Cardiac septum (tissue), 1 donor: ENCODE measurements at regions not wholly inside any gene's neighbourhood (a gene's known extent, or its start where the extent isn't known, plus 50 kb on each side); places are given as distances from the start of the nearest gene placed in this dataset.
"Not testable (repeated sequence)": the region's sequence is repeated elsewhere in the genome, so short reads cannot be mapped to it uniquely, and the experiment has no call there.

ENCODE experiments used
- DNase-seq: peaks from one replicate; pipeline ENCODE4 v3.0.0-alpha.2; 2020; ENCODE audit warnings: low spot score
- intact Hi-C: fragments of 100-400 bp; cut with DNase I; formaldehyde crosslinking; loops from one replicate; pipeline ENCODE4 v1.14.0; 2022
- donor health status: DM: no; HTN: no; CAD: no.

GRCh38 chr4:10388146-10388545 is 69.1 kb downstream of the ZNF518B start:
- intact Hi-C loops, DNase-seq: not testable (repeated sequence)

GRCh38 chr4:10385994-10386394 is 71.2 kb downstream of the ZNF518B start:
- no peak for DNase-seq
- intact Hi-C loops: no loop called here

- intact Hi-C loops: no loop called here
Measured at GRCh38 chr4:10384974-10385373, 72.3 kb downstream of the ZNF518B start.

GRCh38 chr4:10383417-10383816 is 73.8 kb downstream of the ZNF518B start:
- intact Hi-C loops: no loop called here
- no peak for DNase-seq

More at GRCh38 chr4:10384974-10385373, 72.3 kb downstream of the ZNF518B start:
- DNase-seq: no peak

GRCh38 chr4:10382171-10382570 is 75.1 kb downstream of the ZNF518B start:
- intact Hi-C loops, DNase-seq: not testable (repeated sequence)

GRCh38 chr4:10381146-10381545 is 76.1 kb downstream of the ZNF518B start:
- no peak for DNase-seq
- intact Hi-C loops: no loop called here

DNA sequence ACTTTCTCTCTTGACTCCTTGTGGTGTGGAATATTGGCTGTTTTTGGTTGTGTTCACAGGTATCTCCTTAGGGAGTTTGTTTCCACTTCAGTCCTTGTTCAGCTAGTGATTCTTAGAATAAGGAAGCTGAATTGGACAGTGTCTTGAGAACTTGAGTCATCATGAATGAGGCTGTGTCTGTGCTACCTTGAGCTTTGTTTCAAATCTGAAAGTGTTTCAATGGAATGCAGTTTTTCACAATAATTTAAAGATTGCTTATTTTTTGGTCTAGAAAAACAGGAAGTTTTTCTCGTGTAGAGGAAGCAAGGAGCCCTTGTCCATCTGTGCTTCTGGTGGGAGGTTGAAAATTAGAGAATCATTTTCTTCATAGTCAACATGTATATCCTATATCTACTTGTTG is 76.5 kb downstream of the ZNF518B start:
- intact Hi-C loops: no loop called here
- DNase-seq: no peak

DNA sequence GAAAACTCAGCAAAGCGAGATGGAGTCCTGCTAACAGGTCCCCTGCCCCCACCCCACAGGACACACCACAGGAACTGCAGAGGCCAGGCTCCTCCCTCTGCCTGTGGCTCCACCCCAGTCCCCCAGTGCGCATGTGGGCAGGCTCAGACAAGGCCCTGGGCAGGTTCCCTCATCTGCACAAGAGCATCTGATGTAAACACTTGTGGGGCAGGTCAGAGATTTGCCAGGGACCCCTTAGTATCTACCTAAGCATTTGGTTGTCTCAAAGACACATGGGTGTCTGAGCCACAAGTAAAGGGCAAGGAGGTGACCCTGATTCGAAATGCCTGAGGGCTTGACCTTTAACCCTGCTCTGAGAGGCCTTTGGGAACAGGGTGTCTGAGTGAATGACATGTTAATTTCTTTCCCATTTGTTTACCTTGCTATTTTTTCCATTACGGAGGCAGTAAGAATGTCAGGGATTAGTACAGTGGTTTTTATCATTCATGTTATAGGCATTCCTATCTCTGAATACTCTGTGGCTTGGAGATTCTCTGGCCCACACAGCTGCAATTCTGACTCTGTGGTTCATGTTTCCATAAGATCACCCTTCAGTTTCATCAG is 85.3 kb downstream of the ZNF518B start:
- intact Hi-C loops: no loop called here
- no peak for DNase-seq

- intact Hi-C loops: no loop called here
- no peak for DNase-seq
Measured at GRCh38 chr4:10371121-10371520, 86.1 kb downstream of the ZNF518B start.

DNA sequence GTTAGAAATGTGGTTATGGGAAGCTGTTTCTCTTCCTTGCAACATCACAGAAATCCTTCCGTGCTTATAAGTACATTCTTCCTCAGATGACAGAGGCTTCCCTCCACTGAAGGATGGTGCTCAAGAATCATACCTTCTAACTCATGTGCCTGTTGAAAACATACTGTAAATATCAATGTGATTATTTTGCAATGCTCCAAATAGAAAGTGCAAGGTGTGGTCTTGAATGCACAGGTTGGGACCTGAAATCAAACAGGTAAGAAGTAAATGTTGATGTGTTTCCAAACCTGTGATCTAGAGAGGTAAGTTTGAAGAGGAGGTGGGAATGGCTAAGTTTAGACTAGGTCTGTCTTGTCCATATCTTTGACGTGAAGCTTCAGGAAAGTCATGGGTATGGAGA is 87.7 kb downstream of the ZNF518B start:
- no peak for DNase-seq
- intact Hi-C loops: no loop called here

DNA sequence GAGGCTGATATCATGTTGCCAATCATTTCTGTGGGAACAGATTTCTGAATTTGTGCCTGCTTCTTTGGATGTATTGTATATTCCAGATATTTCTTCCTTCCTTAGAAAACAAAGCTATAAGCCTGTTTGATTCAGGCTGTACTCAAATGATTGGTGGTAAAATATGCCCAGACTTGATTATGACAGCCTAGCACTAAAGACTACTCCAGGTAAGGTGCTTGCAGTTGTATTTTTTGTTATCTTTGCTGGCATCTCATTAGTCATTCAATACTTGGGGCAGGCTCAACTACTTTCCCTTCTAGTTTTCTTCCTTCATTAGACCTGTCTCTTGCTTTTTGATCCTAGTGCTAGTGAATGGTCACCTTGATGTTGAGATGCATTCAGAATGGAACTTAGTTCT is 90.6 kb downstream of the ZNF518B start:
- no peak for DNase-seq
- intact Hi-C loops: no loop called here

DNA sequence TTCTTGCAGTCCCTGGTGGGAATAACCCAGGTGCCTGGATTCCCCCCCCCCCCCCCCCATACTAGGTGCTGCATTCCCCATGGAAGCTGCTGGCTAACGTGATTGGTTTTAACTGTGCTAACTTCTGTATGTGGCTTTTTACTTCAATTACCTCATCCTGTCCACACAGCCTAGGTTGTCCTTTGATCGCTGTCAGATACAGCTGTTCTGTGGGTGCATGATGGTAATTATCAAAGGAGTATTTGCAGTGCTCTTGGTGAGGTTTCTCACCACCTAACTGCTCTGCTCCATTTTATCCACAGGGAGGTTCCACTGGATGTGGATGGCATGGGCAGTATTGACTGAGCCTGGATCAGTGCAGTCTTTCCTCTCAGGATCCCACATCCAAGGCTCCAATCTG is 93.0 kb downstream of the ZNF518B start:
- DNase-seq: no peak
- intact Hi-C loops: no loop called here

DNA sequence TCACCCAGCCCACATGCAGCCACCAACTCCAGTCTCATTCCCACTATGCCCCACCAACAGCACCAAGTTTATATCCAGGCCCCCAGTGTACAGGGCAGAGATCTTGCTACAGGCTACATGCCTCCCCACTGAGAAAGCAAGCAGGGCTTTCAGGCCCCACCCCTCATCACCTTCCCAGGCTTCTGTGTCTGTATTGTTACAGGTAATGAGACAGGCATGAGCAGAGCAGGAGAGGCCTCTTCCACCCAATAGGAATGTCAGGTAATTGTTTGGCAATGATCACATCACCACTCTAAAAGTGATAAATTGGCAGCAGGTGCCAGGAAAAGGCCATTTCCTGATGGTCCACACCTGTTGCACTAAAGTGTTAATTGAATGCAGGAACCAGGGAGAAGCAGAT is 102.5 kb downstream of the ZNF518B start:
- intact Hi-C loops: no loop called here

GRCh38 chr4:10354225-10354624 is 103.0 kb downstream of the ZNF518B start:
- no peak for DNase-seq
- intact Hi-C loops: no loop called here

More for the DNA sequence above, 102.5 kb downstream of the ZNF518B start:
- no peak for DNase-seq

DNA sequence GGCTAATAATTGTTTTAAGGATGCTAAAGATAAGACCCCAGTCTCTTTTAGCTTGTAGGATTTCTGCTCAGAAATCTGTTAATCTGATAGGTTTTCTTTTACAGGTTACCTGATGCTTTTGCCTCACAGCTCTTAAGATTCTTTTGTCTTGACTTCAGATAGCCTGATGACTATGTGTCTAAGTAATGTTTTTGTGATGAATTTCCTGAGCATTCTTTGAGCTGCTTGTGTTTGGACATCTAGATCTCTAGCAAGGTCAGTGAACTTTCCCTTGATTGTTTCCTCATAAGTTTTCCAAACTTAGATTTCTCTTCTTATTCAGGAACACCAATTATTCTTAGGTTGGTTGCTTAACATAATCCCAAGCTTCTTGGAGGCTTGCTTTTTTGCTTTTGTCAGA is 104.1 kb downstream of the ZNF518B start:
- intact Hi-C loops: no loop called here
- DNase-seq: no peak

DNA sequence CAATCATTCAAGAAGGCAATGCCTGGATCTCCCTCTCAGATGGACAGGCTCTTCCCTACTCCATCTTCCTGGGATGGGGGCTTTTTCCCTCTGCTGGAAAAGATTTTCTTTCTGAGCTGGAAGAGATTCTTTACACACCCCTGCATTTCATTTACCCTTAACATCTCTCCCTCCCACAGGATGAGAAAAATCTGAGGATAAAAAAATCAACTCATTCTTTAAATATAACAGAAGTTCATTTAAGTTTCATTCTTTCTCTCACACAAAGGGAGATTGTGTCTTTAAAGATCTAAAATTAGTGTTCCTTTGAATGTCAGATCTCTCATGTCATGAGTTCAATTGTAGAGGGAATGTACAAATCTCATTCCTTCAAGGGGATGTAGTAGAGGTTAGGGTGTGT is 109.0 kb downstream of the ZNF518B start:
- no peak for DNase-seq
- intact Hi-C loops: no loop called here

GRCh38 chr4:10347815-10348214 is 109.4 kb downstream of the ZNF518B start:
- intact Hi-C loops: no loop called here
- no peak for DNase-seq

- intact Hi-C loops: no loop called here
- no peak for DNase-seq
Measured at GRCh38 chr4:10347281-10347795, 109.9 kb downstream of the ZNF518B start.

DNA sequence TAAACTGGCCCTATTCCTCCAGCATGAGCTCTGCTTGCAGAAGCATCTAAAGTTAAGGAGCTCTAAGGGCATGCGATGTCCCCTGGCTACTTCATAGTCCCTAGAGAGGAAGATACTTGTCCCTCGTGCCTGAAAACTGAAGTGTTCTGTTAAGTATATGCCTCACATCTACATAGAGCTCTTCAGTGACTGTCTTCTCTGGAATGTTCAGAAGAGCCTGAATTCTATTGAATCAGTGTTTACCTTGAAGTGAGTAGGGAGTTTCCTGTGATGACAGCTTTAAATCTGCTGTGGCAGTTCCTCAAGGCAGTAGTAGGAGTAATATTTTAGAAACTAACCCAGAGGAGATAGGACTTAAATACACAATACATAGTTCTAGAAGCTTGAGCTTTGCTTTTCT is 111.2 kb downstream of the ZNF518B start:
- DNase-seq: no peak

DNA sequence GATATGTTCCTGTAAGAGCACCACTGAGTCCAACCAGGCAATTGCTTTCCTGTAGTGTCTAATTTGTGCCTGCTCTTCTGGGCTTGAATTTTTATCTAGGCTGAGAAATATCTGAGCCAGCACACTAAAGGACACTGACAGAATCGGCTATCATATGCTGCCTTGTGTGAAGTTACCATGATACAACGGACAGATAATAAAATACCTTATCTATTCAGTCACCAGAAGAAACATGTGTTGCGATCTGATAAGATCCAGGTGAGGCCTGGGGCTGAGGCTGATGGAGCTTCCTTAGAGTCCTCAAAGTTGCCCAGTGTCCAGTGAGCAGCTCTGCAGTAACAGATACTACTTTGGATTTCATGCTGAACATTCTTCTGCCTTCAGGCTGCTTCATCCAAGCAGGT is 111.8 kb downstream of the ZNF518B start:
- intact Hi-C loops: no loop called here
- no peak for DNase-seq

More for the DNA sequence above, 111.2 kb downstream of the ZNF518B start:
- intact Hi-C loops: no loop called here

- intact Hi-C loops: no loop called here
- no peak for DNase-seq
Measured at GRCh38 chr4:10344824-10345223, 112.4 kb downstream of the ZNF518B start.

- no peak for DNase-seq
- intact Hi-C loops: no loop called here
Measured at GRCh38 chr4:10343656-10344055, 113.6 kb downstream of the ZNF518B start.
